GM23338 (cell line): ENCODE measurements at regions not wholly inside any gene's neighbourhood (a gene's known extent, or its start where the extent isn't known, plus 50 kb on each side); places are given as distances from the start of the nearest gene placed in this dataset.

Experiments used
- ATAC-seq: fragments of 200-7000 bp; cut with Tn5 transposase; 3 replicates; pipeline ENCODE4 v1.9.1; 2020
- DNase-seq: peaks from one replicate; pipeline ENCODE4 v3.0.0-alpha.2; 2015; ENCODE audit warnings: low spot score
- H2AFZ ChIP-seq: fragments of 200-600 bp; sonication (generic); 2 replicates; pipeline ENCODE4 v1.8.0; 2016; ENCODE audit warnings: antibody characterized with exemption, mild to moderate bottlenecking, moderate library complexity
- H3F3A ChIP-seq: fragments of 200-600 bp; sonication (generic); replicated peaks from 2 replicates; pipeline ENCODE4 v1.8.0; 2017; ENCODE audit warnings: antibody characterized with exemption, mixed run types, low read depth
- H3K27ac ChIP-seq: fragments of 200-600 bp; sonication (generic); 2 replicates; pipeline ENCODE4 v1.6.1; 2016; ENCODE audit warnings: low read depth
- H3K27me3 ChIP-seq: fragments of 200-600 bp; sonication (generic); 2 replicates; pipeline ENCODE4 v1.8.0; 2016; ENCODE audit warnings: mild to moderate bottlenecking, mixed run types, moderate library complexity; ENCODE audit not compliant: insufficient read depth
- H3K36me3 ChIP-seq: fragments of 200-600 bp; sonication (generic); 2 replicates; pipeline ENCODE4 v1.8.0; 2016; ENCODE audit warnings: mild to moderate bottlenecking; ENCODE audit not compliant: insufficient read depth
- H3K4me1 ChIP-seq: fragments of 200-600 bp; sonication (generic); 2 replicates; pipeline ENCODE4 v1.8.0; 2016; ENCODE audit warnings: mild to moderate bottlenecking, moderate library complexity; ENCODE audit not compliant: insufficient read depth
- H3K4me2 ChIP-seq: fragments of 200-600 bp; sonication (generic); 2 replicates; pipeline ENCODE4 v1.7.1; 2017; ENCODE audit warnings: mixed run types
- H3K4me3 ChIP-seq: fragments of 200-600 bp; sonication (generic); 2 replicates; pipeline ENCODE4 v1.6.1; 2016; ENCODE audit warnings: mixed run types
- H3K79me2 ChIP-seq: fragments of 200-600 bp; sonication (generic); replicated peaks from 2 replicates; pipeline ENCODE4 v1.8.0; 2017; ENCODE audit warnings: mild to moderate bottlenecking; ENCODE audit not compliant: insufficient read depth
- H3K9me2 ChIP-seq: fragments of 200-600 bp; sonication (generic); 2 replicates; pipeline ENCODE4 v1.8.0; 2017; ENCODE audit not compliant: insufficient read depth
- H4K20me1 ChIP-seq: fragments of 200-600 bp; sonication (generic); replicated peaks from 2 replicates; pipeline ENCODE4 v1.8.0; 2017; ENCODE audit warnings: mild to moderate bottlenecking; ENCODE audit not compliant: insufficient read depth
- H3K27ac Mint-ChIP-seq: 2 replicates; pipeline ENCODE4 v1.8.0; 2020; ENCODE audit warnings: inconsistent platforms, mild to moderate bottlenecking, moderate library complexity, mixed read lengths
- H3K27me3 Mint-ChIP-seq: 3 replicates; pipeline ENCODE4 v1.8.0; 2022; ENCODE audit warnings: low read depth, mild to moderate bottlenecking, moderate library complexity, mixed read lengths, inconsistent platforms; ENCODE audit not compliant: insufficient read depth, poor library complexity
- H3K36me3 Mint-ChIP-seq: 3 replicates; pipeline ENCODE4 v1.8.0; 2021; ENCODE audit warnings: low read depth, mild to moderate bottlenecking, inconsistent platforms, moderate library complexity, mixed read lengths
- H3K4me1 Mint-ChIP-seq: 3 replicates; pipeline ENCODE4 v1.8.0; 2020; ENCODE audit warnings: mild to moderate bottlenecking, inconsistent platforms, mixed read lengths
- H3K4me3 Mint-ChIP-seq: 3 replicates; pipeline ENCODE4 v1.8.0; 2021; ENCODE audit warnings: moderate library complexity, mild to moderate bottlenecking, inconsistent platforms, mixed read lengths
- H3K9me3 Mint-ChIP-seq: 3 replicates; pipeline ENCODE4 v1.8.0; 2020; ENCODE audit warnings: moderate library complexity, mild to moderate bottlenecking, inconsistent platforms, mixed read lengths
- CTCF ChIP-seq, 2 experiments: fragments of 200-600 bp in 1 of 2; sonication (generic) in 1 of 2; conservative IDR thresholded peaks; 2 replicates each; pipeline versions ENCODE4 v1.5.1 to v1.6.1; 2016 to 2017; ENCODE audit warnings: antibody characterized with exemption in 2 of 2, low read depth in 2 of 2, mild to moderate bottlenecking in 2 of 2, moderate library complexity in 1 of 2
- ETS1 ChIP-seq: IDR thresholded peaks from 2 replicates; pipeline ENCODE4 v1.6.1; 2016; ENCODE audit warnings: antibody characterized with exemption
- EZH2 ChIP-seq: fragments of 200-600 bp; sonication (generic); IDR thresholded peaks from one replicate; pipeline ENCODE4 v1.8.0; 2017; ENCODE audit warnings: antibody characterized with exemption, mild to moderate bottlenecking, low read depth; ENCODE audit not compliant: unreplicated experiment
- JUNB ChIP-seq: IDR thresholded peaks from one replicate; pipeline ENCODE4 v1.6.1; 2016; ENCODE audit warnings: antibody characterized with exemption; ENCODE audit not compliant: unreplicated experiment
- REST ChIP-seq: IDR thresholded peaks from one replicate; pipeline ENCODE4 v1.6.1; 2018; ENCODE audit warnings: antibody characterized with exemption; ENCODE audit not compliant: unreplicated experiment
- ZNF331 ChIP-seq: fragments of 250-450 bp; sonication (Bioruptor Pico); IDR thresholded peaks from 2 replicates; pipeline ENCODE4 v1.5.0; 2020; ENCODE audit warnings: low read depth, mild to moderate bottlenecking, moderate library complexity
- ZNF462 ChIP-seq: fragments of 250-450 bp; sonication (Bioruptor Pico); IDR thresholded peaks from 2 replicates; pipeline ENCODE4 v1.5.0; 2020; ENCODE audit warnings: mild to moderate bottlenecking, moderate library complexity

- H3K4me1 Mint-ChIP-seq, result no peaks in the 10 kb centered on the region
- TF ChIP-seq ETS1, result no peak
- TF ChIP-seq JUNB, result no peak
- no peak for TF ChIP-seq ZNF331 (CRISPR knock-in tag)
- no peak for TF ChIP-seq REST
- TF ChIP-seq ZNF462 (CRISPR knock-in tag), result no peak
- TF ChIP-seq EZH2, result no peak
- no peak for TF ChIP-seq CTCF (conservative IDR thresholded peaks at IDR 0.05; ENCODE audit: low read depth in 2 of 2)
- H3K9me3 Mint-ChIP-seq, result peaks cover 14% of the 10 kb centered on the region
- no peak overlapping the region for H3K4me2 ChIP-seq
- H4K20me1 ChIP-seq, result no peaks in the 10 kb centered on the region
- no peaks in the 10 kb centered on the region for H3K79me2 ChIP-seq
- no peaks in the 10 kb centered on the region for H3K27me3 ChIP-seq
- no peak overlapping the region for H2AFZ ChIP-seq
- no peak overlapping the region for H3K27ac ChIP-seq
- no peak overlapping the region for H3K4me3 Mint-ChIP-seq
- H3K27ac Mint-ChIP-seq, result no peak overlapping the region
- no peaks in the 10 kb centered on the region for H3K36me3 Mint-ChIP-seq
- no peaks in the 10 kb centered on the region for H3F3A ChIP-seq
- no peaks in the 10 kb centered on the region for H3K9me2 ChIP-seq
- no peaks in the 10 kb centered on the region for H3K36me3 ChIP-seq
- no peak overlapping the region for H3K4me3 ChIP-seq
- H3K27me3 Mint-ChIP-seq, result peaks cover 3% of the 10 kb centered on the region
- no peak for ATAC-seq
- DNase-seq, result no peak
- no peaks in the 10 kb centered on the region for H3K4me1 ChIP-seq
Observed at GRCh38 chr9:134514503-134514902, 127.1 kb upstream of the COL5A1 start.
